GM12873 (cell line): ENCODE measurements at regions not wholly inside any gene's neighbourhood (a gene's known extent, or its start where the extent isn't known, plus 50 kb on each side); places are given as distances from the start of the nearest gene placed in this dataset.

Experiments used
- TF ChIP-seq, protein P1 (sequence below): IDR thresholded peaks from 2 replicates; pipeline ENCODE4 v1.5.1; 2012; ENCODE audit warnings: low read depth, mild to moderate bottlenecking, moderate library complexity, low read length, control low read depth; ENCODE audit not compliant: insufficient read depth; ENCODE audit errors: missing control alignments

DNA sequence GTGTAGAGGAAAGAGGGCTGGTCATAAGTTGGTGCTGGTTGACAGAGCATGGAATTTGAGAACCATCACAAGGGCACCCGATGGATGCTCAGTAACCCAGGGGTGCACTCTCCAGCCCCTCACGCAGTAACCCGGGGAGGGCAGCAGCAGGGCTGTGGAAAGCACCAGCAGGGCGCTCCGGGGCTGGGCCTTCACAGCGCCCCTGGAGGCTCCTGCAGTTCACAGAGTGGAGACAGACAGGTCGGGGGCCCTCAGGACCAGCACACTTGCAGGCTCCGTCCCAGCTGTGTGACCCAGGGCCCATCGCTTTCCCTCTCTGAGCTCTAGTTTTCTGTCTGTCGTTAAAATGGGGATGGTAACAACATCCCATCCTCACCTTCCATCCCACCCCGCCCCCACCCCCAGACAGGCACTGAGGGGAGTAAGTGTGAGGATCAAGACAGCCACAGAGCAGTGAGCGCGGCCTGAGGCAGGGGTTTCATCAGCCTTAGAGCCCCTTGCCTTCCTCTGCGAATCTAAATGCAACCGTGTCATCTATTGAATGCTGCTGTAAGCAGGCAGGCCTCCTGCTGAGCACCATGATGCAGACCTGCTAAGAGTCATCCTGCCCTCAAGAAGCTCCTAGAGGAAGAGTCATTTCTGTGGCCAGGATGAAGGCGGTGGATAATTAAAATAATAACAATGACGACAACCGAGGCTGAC lies 90.2 kb upstream of the LINGO1 start:
- TF ChIP-seq, protein P1, sequence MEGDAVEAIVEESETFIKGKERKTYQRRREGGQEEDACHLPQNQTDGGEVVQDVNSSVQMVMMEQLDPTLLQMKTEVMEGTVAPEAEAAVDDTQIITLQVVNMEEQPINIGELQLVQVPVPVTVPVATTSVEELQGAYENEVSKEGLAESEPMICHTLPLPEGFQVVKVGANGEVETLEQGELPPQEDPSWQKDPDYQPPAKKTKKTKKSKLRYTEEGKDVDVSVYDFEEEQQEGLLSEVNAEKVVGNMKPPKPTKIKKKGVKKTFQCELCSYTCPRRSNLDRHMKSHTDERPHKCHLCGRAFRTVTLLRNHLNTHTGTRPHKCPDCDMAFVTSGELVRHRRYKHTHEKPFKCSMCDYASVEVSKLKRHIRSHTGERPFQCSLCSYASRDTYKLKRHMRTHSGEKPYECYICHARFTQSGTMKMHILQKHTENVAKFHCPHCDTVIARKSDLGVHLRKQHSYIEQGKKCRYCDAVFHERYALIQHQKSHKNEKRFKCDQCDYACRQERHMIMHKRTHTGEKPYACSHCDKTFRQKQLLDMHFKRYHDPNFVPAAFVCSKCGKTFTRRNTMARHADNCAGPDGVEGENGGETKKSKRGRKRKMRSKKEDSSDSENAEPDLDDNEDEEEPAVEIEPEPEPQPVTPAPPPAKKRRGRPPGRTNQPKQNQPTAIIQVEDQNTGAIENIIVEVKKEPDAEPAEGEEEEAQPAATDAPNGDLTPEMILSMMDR: no peak

DNA sequence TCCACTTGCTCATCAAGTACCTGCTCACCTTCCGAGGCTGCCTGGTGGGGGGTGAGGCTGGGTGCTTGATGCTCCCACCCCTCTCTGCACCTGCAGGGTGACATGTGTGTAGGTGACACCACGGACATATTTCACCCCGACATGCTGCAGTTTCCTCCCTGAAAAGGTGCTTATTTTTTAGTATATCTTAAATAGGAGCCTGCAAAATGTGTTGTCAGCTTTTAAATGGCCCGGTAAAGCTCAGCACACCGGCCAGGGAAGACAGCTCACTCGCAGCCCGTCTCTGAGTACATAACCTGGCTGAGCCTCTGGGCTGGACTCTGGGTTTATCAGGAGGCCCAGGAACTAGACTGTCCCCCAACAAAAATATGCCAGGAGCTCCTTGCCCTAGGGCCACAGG lies 89.3 kb upstream of the LINGO1 start:
- TF ChIP-seq, protein P1: no peak

DNA sequence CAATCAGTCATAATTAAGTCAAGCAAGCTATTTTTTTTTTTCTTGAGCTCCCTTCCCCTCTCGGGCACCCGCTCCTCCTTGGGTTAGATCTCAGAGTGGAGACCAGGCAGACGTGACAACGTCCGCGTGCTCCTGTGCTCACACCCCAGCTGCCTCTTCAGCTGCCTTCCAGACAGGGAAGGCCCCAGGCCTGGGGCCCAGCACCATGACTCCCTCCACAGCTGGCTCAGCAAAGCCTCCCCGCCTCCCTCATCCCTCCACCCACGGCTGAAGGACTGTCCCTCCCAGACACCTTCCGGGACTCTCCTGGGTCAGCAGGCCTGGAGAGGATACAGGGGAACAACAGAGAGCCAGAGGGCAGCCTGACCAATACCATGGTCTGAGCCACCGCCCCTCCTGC lies 87.9 kb upstream of the LINGO1 start:
- TF ChIP-seq, protein P1: no peak

DNA sequence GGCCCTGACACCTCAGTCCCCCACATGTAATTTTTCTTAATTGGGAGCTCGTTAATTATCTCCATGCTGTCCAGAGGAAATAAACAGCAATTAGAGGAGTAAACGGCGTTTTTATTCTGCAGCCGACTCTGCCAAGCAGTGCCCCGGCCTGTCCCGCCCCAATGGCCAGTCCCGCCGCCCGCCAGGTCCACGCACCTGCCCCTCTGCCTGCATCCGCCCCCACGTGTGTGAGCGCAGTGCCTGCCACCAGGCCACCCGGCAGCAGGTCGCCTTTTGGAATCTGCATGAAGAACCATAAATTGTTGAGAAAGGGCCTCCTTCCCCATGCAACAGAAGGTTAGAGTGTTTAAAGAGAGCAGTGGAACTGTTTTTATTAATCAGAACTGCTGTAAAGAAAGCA lies 87.5 kb upstream of the LINGO1 start:
- TF ChIP-seq, protein P1: no peak

DNA sequence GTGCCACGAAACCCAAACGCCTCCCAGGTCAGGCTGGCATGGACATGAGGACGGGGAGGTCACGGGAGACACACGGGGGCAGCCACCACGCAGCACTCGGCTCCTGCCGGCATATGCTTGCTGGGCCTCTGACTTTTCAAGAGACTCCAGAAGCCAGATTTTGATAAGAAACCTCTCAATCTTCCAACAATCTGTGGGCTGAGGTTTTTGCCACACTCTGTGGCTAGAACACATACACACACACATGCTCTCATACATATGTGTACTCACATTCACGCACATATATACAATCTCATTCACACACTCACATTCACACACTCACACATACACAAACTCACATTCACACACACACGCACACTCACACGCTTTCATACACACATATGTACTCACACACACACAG lies 86.7 kb upstream of the LINGO1 start:
- TF ChIP-seq, protein P1: no peak

DNA sequence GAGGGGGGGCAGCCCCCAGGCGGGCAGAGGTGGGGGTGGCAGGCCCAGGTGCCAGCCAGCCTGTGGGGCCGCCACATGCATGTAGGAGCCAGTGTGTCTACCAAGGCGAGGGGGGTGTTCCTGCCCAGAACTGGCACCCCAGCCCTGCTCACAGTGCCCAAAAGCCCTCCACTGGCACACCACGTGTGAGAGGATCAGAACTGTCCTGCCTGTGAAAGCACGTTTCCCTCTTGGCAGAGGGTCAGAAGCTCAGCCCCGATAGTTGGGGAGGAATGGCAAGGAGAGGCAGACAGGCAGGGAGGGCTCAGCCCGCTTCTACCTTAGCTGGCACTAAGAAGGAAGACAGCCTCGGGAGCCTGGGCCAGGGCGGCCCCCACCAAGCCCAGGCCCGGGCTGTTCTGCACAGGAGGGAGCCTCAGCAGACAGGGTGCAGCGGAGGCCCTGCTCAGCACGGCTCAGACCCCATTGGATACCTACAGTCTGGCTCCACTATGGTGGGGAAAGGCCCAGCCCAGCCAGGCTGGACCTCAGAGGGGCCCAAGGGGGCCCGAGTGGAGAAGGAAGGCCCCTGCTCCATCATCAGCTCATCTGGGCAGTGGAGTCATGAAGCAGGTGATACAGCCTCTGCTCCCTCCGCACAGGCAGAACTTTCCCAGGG lies 84.8 kb upstream of the LINGO1 start:
- TF ChIP-seq, protein P1: no peak

DNA sequence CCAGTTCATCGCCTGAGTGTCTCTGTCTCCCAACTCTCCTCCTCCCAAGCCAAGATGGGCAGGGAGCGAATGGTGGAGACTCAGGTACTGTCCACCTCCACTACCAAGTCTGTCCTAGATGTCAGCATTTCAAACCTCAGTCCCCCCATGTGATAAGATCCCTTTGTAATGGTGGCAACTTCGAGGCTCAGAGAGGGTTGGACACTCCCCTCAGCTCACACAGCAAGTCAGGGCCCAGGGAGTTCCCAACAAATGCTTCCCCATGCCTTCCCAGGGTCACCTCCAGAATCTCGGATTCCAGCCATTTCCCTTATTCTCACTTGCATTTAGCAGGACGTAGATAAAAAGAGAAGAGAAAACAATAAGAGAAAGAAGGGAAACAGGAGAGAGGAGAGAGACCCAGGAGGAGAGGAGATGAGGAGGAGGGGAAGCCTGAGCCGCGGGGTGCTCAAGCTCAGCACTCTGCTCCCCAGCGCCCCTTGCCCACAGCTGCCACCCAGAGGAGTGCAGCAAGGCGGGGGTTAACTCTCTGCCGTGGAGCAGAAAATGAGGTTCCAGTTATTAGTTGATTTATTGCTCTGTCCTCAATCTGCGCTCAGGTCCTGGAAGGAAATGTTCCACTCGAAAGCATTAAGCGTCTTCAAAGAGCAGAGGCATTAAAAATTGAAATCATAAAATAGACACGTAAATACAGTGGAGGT lies 84.1 kb upstream of the LINGO1 start:
- TF ChIP-seq, protein P1: no peak
